ENCODE measurements at regions not wholly inside any gene's neighbourhood (a gene's known extent, or its start where the extent isn't known, plus 50 kb on each side); places are given as distances from the start of the nearest gene placed in this dataset.

- no peaks in the 10 kb centered on the region for H3K4me1 ChIP-seq (ENCODE audit: insufficient read depth, poor library complexity, severe bottlenecking)
- H3K27me3 ChIP-seq (ENCODE audit: insufficient read depth, poor library complexity, severe bottlenecking): peaks cover 10% of the 10 kb centered on the region
- no peaks in the 10 kb centered on the region for H3K36me3 ChIP-seq (ENCODE audit: low read depth)
- no peaks in the 10 kb centered on the region for H3K9me3 ChIP-seq (ENCODE audit: severe bottlenecking)
- no peak for TF ChIP-seq CTCF (IDR thresholded peaks at IDR 0.05; ENCODE audit: poor library complexity, severe bottlenecking)
- DNase-seq (ENCODE audit: low spot score): no peak
- H3K4me3 ChIP-seq (ENCODE audit: severe bottlenecking): no peak overlapping the region
- H3K27ac ChIP-seq (ENCODE audit: poor library complexity, severe bottlenecking): no peak overlapping the region
- ATAC-seq (ENCODE audit: low read depth): no peak
These were observed 338.2 kb upstream of the PFKP start for GRCh38 chr10:2729197-2729596.

- Histone ChIP-seq H3K9me3 (ENCODE audit: severe bottlenecking) (no peaks in the 10 kb centered on the region), H3K4me3 (ENCODE audit: severe bottlenecking) (no peak overlapping the region), H3K27me3 (ENCODE audit: insufficient read depth, poor library complexity, severe bottlenecking) (peaks cover 10% of the 10 kb centered on the region), H3K4me1 (ENCODE audit: insufficient read depth, poor library complexity, severe bottlenecking) (no peaks in the 10 kb centered on the region), H3K36me3 (ENCODE audit: low read depth) (no peaks in the 10 kb centered on the region), H3K27ac (ENCODE audit: poor library complexity, severe bottlenecking) (no peak overlapping the region)
- ATAC-seq (ENCODE audit: low read depth): no peak
- DNase-seq (ENCODE audit: low spot score): no peak
- TF ChIP-seq CTCF (IDR thresholded peaks at IDR 0.05; ENCODE audit: poor library complexity, severe bottlenecking): no peak
These were observed 339.3 kb upstream of the PFKP start for GRCh38 chr10:2728087-2728486.

GRCh38 chr10:2716596-2716995 is 350.8 kb upstream of the PFKP start:
- Histone ChIP-seq H3K27me3 (ENCODE audit: insufficient read depth, poor library complexity, severe bottlenecking) (no peaks in the 10 kb centered on the region), H3K27ac (ENCODE audit: poor library complexity, severe bottlenecking) (no peak overlapping the region), H3K4me1 (ENCODE audit: insufficient read depth, poor library complexity, severe bottlenecking) (no peaks in the 10 kb centered on the region), H3K4me3 (ENCODE audit: severe bottlenecking) (no peak overlapping the region), H3K36me3 (ENCODE audit: low read depth) (no peaks in the 10 kb centered on the region), H3K9me3 (ENCODE audit: severe bottlenecking) (no peaks in the 10 kb centered on the region)
- no peak for TF ChIP-seq CTCF (IDR thresholded peaks at IDR 0.05; ENCODE audit: poor library complexity, severe bottlenecking)
- DNase-seq (ENCODE audit: low spot score): no peak
- ATAC-seq (ENCODE audit: low read depth): no peak

- Histone ChIP-seq H3K36me3 (ENCODE audit: low read depth) (no peaks in the 10 kb centered on the region), H3K27me3 (ENCODE audit: insufficient read depth, poor library complexity, severe bottlenecking) (no peaks in the 10 kb centered on the region), H3K27ac (ENCODE audit: poor library complexity, severe bottlenecking) (no peak overlapping the region), H3K4me1 (ENCODE audit: insufficient read depth, poor library complexity, severe bottlenecking) (no peaks in the 10 kb centered on the region), H3K4me3 (ENCODE audit: severe bottlenecking) (no peak overlapping the region), H3K9me3 (ENCODE audit: severe bottlenecking) (no peaks in the 10 kb centered on the region)
- no peak for ATAC-seq (ENCODE audit: low read depth)
- TF ChIP-seq CTCF (IDR thresholded peaks at IDR 0.05; ENCODE audit: poor library complexity, severe bottlenecking): no peak
- no peak for DNase-seq (ENCODE audit: low spot score)
These were observed 352.8 kb upstream of the PFKP start for GRCh38 chr10:2714597-2714996.

- DNase-seq (ENCODE audit: low spot score): no peak
- no peaks in the 10 kb centered on the region for H3K4me1 ChIP-seq (ENCODE audit: insufficient read depth, poor library complexity, severe bottlenecking)
- H3K27me3 ChIP-seq (ENCODE audit: insufficient read depth, poor library complexity, severe bottlenecking): no peaks in the 10 kb centered on the region
- no peak overlapping the region for H3K27ac ChIP-seq (ENCODE audit: poor library complexity, severe bottlenecking)
- ATAC-seq (ENCODE audit: low read depth): no peak
- H3K4me3 ChIP-seq (ENCODE audit: severe bottlenecking): no peak overlapping the region
- no peaks in the 10 kb centered on the region for H3K9me3 ChIP-seq (ENCODE audit: severe bottlenecking)
- H3K36me3 ChIP-seq (ENCODE audit: low read depth): no peaks in the 10 kb centered on the region
- TF ChIP-seq CTCF (IDR thresholded peaks at IDR 0.05; ENCODE audit: poor library complexity, severe bottlenecking): no peak
These were observed 363.4 kb upstream of the PFKP start for GRCh38 chr10:2703953-2704352.

Data from RWPE2 (cell line).